A673 (cell line): ENCODE measurements at regions not wholly inside any gene's neighbourhood (a gene's known extent, or its start where the extent isn't known, plus 50 kb on each side); places are given as distances from the start of the nearest gene placed in this dataset.
A peak's percentile ranks its signal among the peaks of the same experiment; 100 is the strongest.
"Not testable (repeated sequence)": the region's sequence is repeated elsewhere in the genome, so short reads cannot be mapped to it uniquely, and the experiment has no call there.

Experiments used
- BruUV-seq: library from RNA; stranded (reverse); fragments of 400-500 nt; replicated peaks from 2 replicates; lab custom pipeline; 2021; lab: Mats Ljungman, UMichigan
- CTCF ChIA-PET: fragments of 300-600 bp; sonication (Branson Sonifier 250); formaldehyde crosslinking; loops from one replicate; lab custom pipeline; 2022; ENCODE audit warnings: antibody characterized with exemption; lab: Charles Lee
- POLR2A ChIA-PET: fragments of 300-600 bp; sonication (Branson Sonifier 250); formaldehyde crosslinking; loops from one replicate; lab custom pipeline; 2022; ENCODE audit warnings: antibody characterized with exemption; ENCODE audit not compliant: low non-redundant PET; lab: Charles Lee
- DNase-seq: peaks from one replicate; pipeline ENCODE4 v3.0.0-alpha.2; 2015; ENCODE audit warnings: low spot score
- H3K27ac ChIP-seq: fragments of 200-600 bp; sonication (generic); 2 replicates; pipeline ENCODE4 v1.5.1; 2016; ENCODE audit warnings: mixed run types, low read depth, mild to moderate bottlenecking, mixed read lengths, antibody characterized with exemption, low read length; ENCODE audit not compliant: poor library complexity, severe bottlenecking
- H3K27me3 ChIP-seq: fragments of 200-600 bp; sonication (generic); replicated peaks from 2 replicates; pipeline ENCODE4 v1.6.1; 2017; ENCODE audit warnings: mixed run types, low read depth, mild to moderate bottlenecking, mixed read lengths, antibody characterized with exemption, low read length; ENCODE audit not compliant: insufficient read depth, poor library complexity
- H3K36me3 ChIP-seq: fragments of 200-600 bp; sonication (generic); 2 replicates; pipeline ENCODE4 v1.6.1; 2016; ENCODE audit warnings: mixed run types, mild to moderate bottlenecking, mixed read lengths, antibody characterized with exemption, low read length; ENCODE audit not compliant: insufficient read depth, poor library complexity, severe bottlenecking
- H3K4me1 ChIP-seq: fragments of 200-600 bp; sonication (generic); 2 replicates; pipeline ENCODE4 v1.6.1; 2017; ENCODE audit warnings: mixed run types, mild to moderate bottlenecking, mixed read lengths, antibody characterized with exemption, low read length; ENCODE audit not compliant: insufficient read depth, poor library complexity, severe bottlenecking
- H3K4me3 ChIP-seq: fragments of 200-600 bp; sonication (generic); 2 replicates; pipeline ENCODE4 v1.5.1; 2016; ENCODE audit warnings: low read depth, mixed run types, mild to moderate bottlenecking, mixed read lengths, low read length; ENCODE audit not compliant: poor library complexity, severe bottlenecking
- H3K9me3 ChIP-seq: fragments of 200-600 bp; sonication (generic); 2 replicates; pipeline ENCODE4 v1.6.1; 2016; ENCODE audit warnings: mixed run types, low read depth, mild to moderate bottlenecking, mixed read lengths, antibody characterized with exemption, low read length; ENCODE audit not compliant: poor library complexity, severe bottlenecking
- CTCF ChIP-seq: fragments of 300-800, 200-600 bp; sonication (generic); conservative IDR thresholded peaks from 2 replicates; pipeline ENCODE4 v1.5.1; 2017; ENCODE audit warnings: low read depth, mild to moderate bottlenecking, antibody characterized with exemption, low read length, moderate library complexity, mixed read lengths
- EZH2 ChIP-seq: fragments of 200-600 bp; sonication (generic); IDR thresholded peaks from 2 replicates; pipeline ENCODE4 v1.6.1; 2017; ENCODE audit warnings: borderline replicate concordance, low read depth, mild to moderate bottlenecking, mixed read lengths, antibody characterized with exemption, low read length; ENCODE audit not compliant: poor library complexity, severe bottlenecking
- intact Hi-C: fragments of 100-400 bp; cut with micrococcal nuclease; formaldehyde crosslinking; loops from one replicate; pipeline ENCODE4 v1.10.0; 2022; ENCODE audit not compliant: unreplicated experiment

- H3K27ac ChIP-seq: no peak overlapping the region
- H3K36me3 ChIP-seq: peaks cover 2% of the 10 kb centered on the region
- intact Hi-C loops: loop anchor here (1.0 kb wide), 1 partner anchor 192 kb away; no protein-coding TSS in a partner anchor
- no peak overlapping the region for H3K4me3 ChIP-seq
- H3K27me3 ChIP-seq: no peaks in the 10 kb centered on the region
- peak; percentile 74 for DNase-seq
- no peaks in the 10 kb centered on the region for H3K9me3 ChIP-seq
- no peaks in the 10 kb centered on the region for H3K4me1 ChIP-seq
- TF ChIP-seq EZH2: no peak
- peak; percentile 85 for TF ChIP-seq CTCF
- ChIA-PET CTCF (interaction anchor here (0.5 to 1.0 kb wide), 8 partner anchors 10 to 1675 kb away, joined by 3 to 10 read pairs (median 3); no protein-coding TSS in a partner anchor), POLR2A (no interaction called here)
- no TSS peak for BruUV-seq
These were observed 143.8 kb upstream of the CRHR1 start for GRCh38 chr17:45640141-45640850.

GRCh38 chr17:45641541-45641940 is 142.6 kb upstream of the CRHR1 start:
- ChIA-PET POLR2A (interaction anchor here (0.6 kb wide), 1 partner anchor 166 kb away, joined by 3 read pairs; no protein-coding TSS in a partner anchor), CTCF (no interaction called here)
- no peak for DNase-seq
- BruUV-seq: no TSS peak
- Histone ChIP-seq H3K4me1 (no peaks in the 10 kb centered on the region), H3K36me3 (no peaks in the 10 kb centered on the region), H3K27me3 (no peaks in the 10 kb centered on the region), H3K27ac (no peak overlapping the region), H3K9me3 (no peaks in the 10 kb centered on the region), H3K4me3 (no peak overlapping the region)
- intact Hi-C loops: no loop called here
- TF ChIP-seq EZH2 (no peak), CTCF (no peak)

GRCh38 chr17:45643591-45643990 is 140.5 kb upstream of the CRHR1 start:
- Histone ChIP-seq H3K9me3 (no peaks in the 10 kb centered on the region), H3K4me3 (no peak overlapping the region), H3K4me1 (no peaks in the 10 kb centered on the region), H3K27me3 (no peaks in the 10 kb centered on the region), H3K36me3 (no peaks in the 10 kb centered on the region), H3K27ac (no peak overlapping the region)
- no peak for TF ChIP-seq CTCF
- no peak for TF ChIP-seq EZH2
- DNase-seq: no peak
- no TSS peak for BruUV-seq
- intact Hi-C loops: no loop called here
- ChIA-PET CTCF (no interaction called here), POLR2A (no interaction called here)

GRCh38 chr17:45644637-45645036 is 139.5 kb upstream of the CRHR1 start:
- CTCF ChIA-PET, H3K27me3 ChIP-seq, DNase-seq, H3K4me1 ChIP-seq, H3K36me3 ChIP-seq, H3K4me3 ChIP-seq, BruUV-seq, POLR2A ChIA-PET, intact Hi-C loops, H3K27ac ChIP-seq, H3K9me3 ChIP-seq: not testable (repeated sequence)
